SK-N-SH (cell line): ENCODE measurements at regions not wholly inside any gene's neighbourhood (a gene's known extent, or its start where the extent isn't known, plus 50 kb on each side); places are given as distances from the start of the nearest gene placed in this dataset.

Experiments used
- CTCF ChIA-PET: fragments of 300-600, 350-600 bp; formaldehyde crosslinking; extraction: SDS; loops from one replicate; lab custom pipeline; 2021; lab: Yijun Ruan, JAX
- POLR2A ChIA-PET: fragments of 350-600 bp; sonication (Branson Sonifier 250); formaldehyde crosslinking; extraction: SDS; loops from one replicate; lab custom pipeline; 2020; ENCODE audit warnings: antibody characterized with exemption, inconsistent platforms; lab: Yijun Ruan, JAX
- DNase-seq: peaks from one replicate; pipeline ENCODE4 v3.0.0; 2012
- H2AFZ ChIP-seq: fragments of 200-600 bp; sonication (generic); 2 replicates; pipeline ENCODE4 v1.8.1; 2016; ENCODE audit warnings: antibody characterized with exemption, mild to moderate bottlenecking, low read depth
- H3F3A ChIP-seq: fragments of 200-600 bp; sonication (generic); replicated peaks from 2 replicates; pipeline ENCODE3; 2016; ENCODE audit warnings: antibody characterized with exemption, mild to moderate bottlenecking; ENCODE audit not compliant: insufficient read depth
- H3K27ac ChIP-seq, 2 experiments: fragments of 200-500 bp in 1 of 2; fragments of 200-600 bp in 1 of 2; sonication (Bioruptor generic) in 1 of 2; sonication (generic), shearing (Covaris generic) in 1 of 2; 2 replicates each; pipeline versions ENCODE4 v1.5.1 to v1.6.1; 2014 to 2016; ENCODE audit warnings: low read depth in 2 of 2, inconsistent platforms in 1 of 2, low read length in 1 of 2, mild to moderate bottlenecking in 1 of 2, mixed read lengths in 1 of 2
- H3K27me3 ChIP-seq: fragments of 200-600 bp; sonication (generic), shearing (Covaris generic); 2 replicates; pipeline ENCODE4 v1.6.1; 2016; ENCODE audit warnings: mixed run types; ENCODE audit not compliant: insufficient read depth
- H3K36me3 ChIP-seq, 2 experiments: fragments of 200-500 bp in 1 of 2; fragments of 200-600 bp in 1 of 2; sonication (Bioruptor generic) in 1 of 2; sonication (generic) in 1 of 2; replicated peaks in 1 of 2; 2 replicates each; pipeline versions ENCODE3 to v1.5.1; 2014 to 2016; ENCODE audit warnings: low read length in 1 of 2, mild to moderate bottlenecking in 1 of 2; ENCODE audit not compliant: insufficient read depth in 2 of 2, control insufficient read depth in 1 of 2
- H3K4me1 ChIP-seq, 2 experiments: fragments of 200-500 bp in 1 of 2; fragments of 200-600 bp in 1 of 2; sonication (Bioruptor generic) in 1 of 2; sonication (generic), shearing (Covaris generic) in 1 of 2; 2 replicates each; pipeline versions ENCODE4 v1.5.1 to v1.6.1; 2014 to 2016; ENCODE audit warnings: low read depth in 1 of 2, low read length in 1 of 2, mixed run types in 1 of 2; ENCODE audit not compliant: insufficient read depth in 2 of 2, control insufficient read depth in 1 of 2
- H3K4me2 ChIP-seq: fragments of 200-600 bp; sonication (generic), shearing (Covaris generic); 2 replicates; pipeline ENCODE4 v1.6.1; 2017; ENCODE audit warnings: mixed run types
- H3K4me3 ChIP-seq, 2 experiments: fragments of 200-500 bp in 1 of 2; fragments of 200-600 bp in 1 of 2; sonication (Bioruptor generic) in 1 of 2; sonication (generic), shearing (Covaris generic) in 1 of 2; 2 replicates each; pipeline versions ENCODE4 v1.5.1 to v1.8.1; 2014 to 2016; ENCODE audit warnings: low read depth in 2 of 2, inconsistent platforms in 1 of 2, low read length in 1 of 2, mild to moderate bottlenecking in 1 of 2, mixed read lengths in 1 of 2, moderate library complexity in 1 of 2
- H3K79me2 ChIP-seq: fragments of 200-600 bp; sonication (generic); 2 replicates; pipeline ENCODE4 v1.8.1; 2017; ENCODE audit warnings: mild to moderate bottlenecking; ENCODE audit not compliant: insufficient read depth
- H3K9ac ChIP-seq: fragments of 200-600 bp; sonication (generic); 2 replicates; pipeline ENCODE4 v1.6.1; 2017; ENCODE audit warnings: mixed run types
- H3K9me2 ChIP-seq: fragments of 200-600 bp; sonication (generic); 2 replicates; pipeline ENCODE4 v1.6.1; 2017; ENCODE audit warnings: mixed run types
- H3K9me3 ChIP-seq: fragments of 200-600 bp; sonication (generic); 2 replicates; pipeline ENCODE4 v1.6.1; 2017; ENCODE audit warnings: mixed run types, mild to moderate bottlenecking, moderate library complexity
- H4K20me1 ChIP-seq: fragments of 200-600 bp; sonication (generic); 2 replicates; pipeline ENCODE4 v1.6.1; 2017; ENCODE audit warnings: mild to moderate bottlenecking, mixed run types; ENCODE audit not compliant: insufficient read depth
- CTCF ChIP-seq: fragments of 200-600 bp; sonication (generic); IDR thresholded peaks from 2 replicates; pipeline ENCODE4 v1.6.1; 2017; ENCODE audit warnings: antibody characterized with exemption, mild to moderate bottlenecking, moderate library complexity
- ELF1 ChIP-seq: IDR thresholded peaks from 2 replicates; pipeline ENCODE4 v1.4.0; 2012
- EP300 ChIP-seq, 2 experiments: IDR thresholded peaks; 2 replicates each; pipeline versions ENCODE4 v1.4.0 to v1.6.1; 2012; ENCODE audit warnings: borderline replicate concordance in 1 of 2, low read depth in 1 of 2, low read length in 1 of 2
- EZH2phosphoT487 ChIP-seq: fragments of 200-600 bp; sonication (generic); IDR thresholded peaks from 2 replicates; pipeline ENCODE4 v1.6.1; 2017; ENCODE audit warnings: low read depth, mixed run types, mild to moderate bottlenecking, antibody characterized with exemption, moderate library complexity, borderline replicate concordance
- FOSL2 ChIP-seq: IDR thresholded peaks from 2 replicates; pipeline ENCODE4 v1.4.0; 2012; ENCODE audit warnings: low read depth, mild to moderate bottlenecking, moderate library complexity, borderline replicate concordance
- GABPA ChIP-seq: IDR thresholded peaks from 2 replicates; pipeline ENCODE4 v1.4.0; 2012; ENCODE audit warnings: low read depth, mild to moderate bottlenecking
- GATA2 ChIP-seq: sonication (generic); formaldehyde crosslinking; IDR thresholded peaks from 2 replicates; pipeline ENCODE4 v1.5.0; 2020; ENCODE audit warnings: mild to moderate bottlenecking, missing genetic modification reagents
- IRF3 ChIP-seq: fragments of 150-350 bp; IDR thresholded peaks from 2 replicates; pipeline ENCODE4 v1.6.1; 2016; ENCODE audit warnings: mild to moderate bottlenecking, low read depth, low read length
- JUND ChIP-seq: IDR thresholded peaks from 2 replicates; pipeline ENCODE4 v1.4.0; 2012
- MAX ChIP-seq: IDR thresholded peaks from 2 replicates; pipeline ENCODE4 v1.4.0; 2012; ENCODE audit warnings: low read depth
- MEF2A ChIP-seq: IDR thresholded peaks from 2 replicates; pipeline ENCODE4 v1.4.0; 2012; ENCODE audit warnings: low read depth, borderline replicate concordance
- PBX3 ChIP-seq: IDR thresholded peaks from 2 replicates; pipeline ENCODE4; 2012
- RAD21 ChIP-seq: IDR thresholded peaks from 2 replicates; pipeline ENCODE4 v1.6.1; 2012; ENCODE audit warnings: mild to moderate bottlenecking, low read length
- RCOR1 ChIP-seq: fragments of 150-350 bp; IDR thresholded peaks from 2 replicates; pipeline ENCODE4 v1.6.1; 2017; ENCODE audit warnings: antibody characterized with exemption, low read length
- REST ChIP-seq: IDR thresholded peaks from 2 replicates; pipeline ENCODE4 v1.6.1; 2012; ENCODE audit warnings: mild to moderate bottlenecking, low read depth, low read length, moderate library complexity
- RXRA ChIP-seq: IDR thresholded peaks from 2 replicates; pipeline ENCODE4 v1.4.0; 2012; ENCODE audit warnings: low read depth, mild to moderate bottlenecking, borderline replicate concordance
- SMC3 ChIP-seq: IDR thresholded peaks from 2 replicates; pipeline ENCODE4 v1.6.1; 2012; ENCODE audit warnings: low read depth, low read length, improper control_type of control experiment
- TCF12 ChIP-seq: IDR thresholded peaks from 2 replicates; pipeline ENCODE4 v1.4.0; 2012
- TEAD4 ChIP-seq: IDR thresholded peaks from 2 replicates; pipeline ENCODE4 v1.4.0; 2012; ENCODE audit warnings: mild to moderate bottlenecking, borderline replicate concordance; ENCODE audit not compliant: insufficient read depth
- YY1 ChIP-seq: IDR thresholded peaks from 2 replicates; pipeline ENCODE4 v1.4.0; 2012; ENCODE audit warnings: low read depth, mild to moderate bottlenecking
- WGBS: methylation state at CpG from one replicate; pipeline ENCODE4 v1.1.6; 2017; ENCODE audit warnings: low lambda C conversion rate; 5-methylcytosine and 5-hydroxymethylcytosine counted together

GRCh38 chr13:83056269-83056668, 826.0 kb downstream of the SLITRK1 start:
- H3K9me2 ChIP-seq: no peaks in the 10 kb centered on the region
- POLR2A ChIA-PET: no interaction called here
- H4K20me1 ChIP-seq: no peaks in the 10 kb centered on the region
- H3K79me2 ChIP-seq: no peaks in the 10 kb centered on the region
- WGBS: 69% methylated on average over 3 of the region's 3 CpGs
- no peaks in the 10 kb centered on the region for H3F3A ChIP-seq
- no peak overlapping the region for H3K27ac ChIP-seq
- CTCF ChIA-PET: no interaction called here
- no peak overlapping the region for H3K9ac ChIP-seq
- no peaks in the 10 kb centered on the region for H3K9me3 ChIP-seq
- H3K36me3 ChIP-seq: peaks cover 0 to 3% of the 10 kb centered on the region in 2 experiments
- no peak for DNase-seq
- H3K27me3 ChIP-seq: no peaks in the 10 kb centered on the region
- no peak for TF ChIP-seq MEF2A
- no peak for TF ChIP-seq EZH2phosphoT487
- TF ChIP-seq GATA2 (CRISPR knock-in tag): no peak
- no peak for TF ChIP-seq RCOR1
- TF ChIP-seq JUND: no peak
- no peak for TF ChIP-seq CTCF
- no peak for TF ChIP-seq ELF1
- TF ChIP-seq TCF12: no peak
- TF ChIP-seq EP300 (IDR thresholded peaks at IDR 0.05; ENCODE audit: borderline replicate concordance in 1 of 2, low read depth in 1 of 2, low read length in 1 of 2): no peak
- TF ChIP-seq FOSL2: no peak
- TF ChIP-seq MAX: no peak
- no peak for TF ChIP-seq RAD21
- TF ChIP-seq GABPA: no peak
- TF ChIP-seq YY1: no peak
- TF ChIP-seq SMC3: no peak
- no peak overlapping the region for H3K4me2 ChIP-seq
- no peak overlapping the region for H3K4me3 ChIP-seq
- no peak overlapping the region for H2AFZ ChIP-seq
- H3K4me1 ChIP-seq: no peaks in the 10 kb centered on the region; a peak in 1 of 4 replicates

GRCh38 chr13:83048419-83048818, 833.9 kb downstream of the SLITRK1 start:
- H3K4me1 ChIP-seq: no peaks in the 10 kb centered on the region
- H3K4me2 ChIP-seq: no peak overlapping the region
- ChIA-PET CTCF (no interaction called here), POLR2A (no interaction called here)
- no peaks in the 10 kb centered on the region for H3K27me3 ChIP-seq
- H2AFZ ChIP-seq: no peak overlapping the region
- no peaks in the 10 kb centered on the region for H3F3A ChIP-seq
- H4K20me1 ChIP-seq: no peaks in the 10 kb centered on the region
- H3K9ac ChIP-seq: no peak overlapping the region
- H3K79me2 ChIP-seq: no peaks in the 10 kb centered on the region
- H3K27ac ChIP-seq: no peak overlapping the region
- WGBS: 58% methylated on average over 1 of the region's 1 CpG
- no peak overlapping the region for H3K4me3 ChIP-seq
- H3K36me3 ChIP-seq: no peaks in the 10 kb centered on the region
- H3K9me3 ChIP-seq: no peaks in the 10 kb centered on the region
- no peak for DNase-seq
- no peaks in the 10 kb centered on the region for H3K9me2 ChIP-seq
- no peak for TF ChIP-seq TEAD4
- TF ChIP-seq RXRA: no peak
- TF ChIP-seq MEF2A: no peak
- no peak for TF ChIP-seq EZH2phosphoT487
- no peak for TF ChIP-seq GATA2 (CRISPR knock-in tag)
- no peak for TF ChIP-seq PBX3
- TF ChIP-seq IRF3: no peak
- TF ChIP-seq FOSL2: no peak
- no peak for TF ChIP-seq REST
- no peak for TF ChIP-seq EP300 (IDR thresholded peaks at IDR 0.05; ENCODE audit: borderline replicate concordance in 1 of 2, low read depth in 1 of 2, low read length in 1 of 2)
